Body of pancreas (tissue), 4 donors: ENCODE measurements at regions not wholly inside any gene's neighbourhood (a gene's known extent, or its start where the extent isn't known, plus 50 kb on each side); places are given as distances from the start of the nearest gene placed in this dataset.

Source experiments
- CTCF ChIP-seq, 7 experiments: fragments of 450-650 bp in 4 of 7; fragments of 200-600 bp in 3 of 7; sonication (generic) in 3 of 7; IDR thresholded peaks; one replicate each; pipeline ENCODE4 v1.5.1; 2016 to 2019; ENCODE audit warnings: antibody characterized with exemption in 7 of 7
- POLR2A ChIP-seq, 3 donors: fragments of 450-650 bp; IDR thresholded peaks; one replicate each; pipeline ENCODE4 v1.6.1; 2016; ENCODE audit warnings: antibody characterized with exemption in 3 of 3, mild to moderate bottlenecking in 2 of 3

DNA sequence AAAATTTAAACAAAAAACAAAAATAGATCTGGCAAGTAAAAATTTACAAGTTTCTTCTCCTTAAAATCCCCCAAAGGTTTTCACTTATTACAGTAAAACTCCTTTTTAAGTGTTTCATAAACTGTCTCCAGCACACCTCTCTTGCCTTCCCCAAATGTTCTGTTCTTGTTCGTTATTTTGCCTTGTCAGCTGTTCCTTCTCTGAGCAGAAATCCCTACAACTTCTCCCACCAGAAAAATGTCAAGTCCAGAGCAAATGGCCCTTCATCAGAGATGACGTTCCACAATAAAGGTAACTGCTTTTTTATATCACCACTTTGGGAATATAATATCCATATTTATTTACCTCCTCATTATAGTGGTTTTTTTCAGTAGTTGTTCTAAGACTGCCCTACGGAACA is 432.1 kb downstream of the ADAM29 start:
- no peak for TF ChIP-seq CTCF (IDR thresholded peaks at IDR 0.05)
- TF ChIP-seq POLR2A (IDR thresholded peaks at IDR 0.05), result no peak
